ENCODE measurements at regions not wholly inside any gene's neighbourhood (a gene's known extent, or its start where the extent isn't known, plus 50 kb on each side); places are given as distances from the start of the nearest gene placed in this dataset.

- TF ChIP-seq, protein P1, sequence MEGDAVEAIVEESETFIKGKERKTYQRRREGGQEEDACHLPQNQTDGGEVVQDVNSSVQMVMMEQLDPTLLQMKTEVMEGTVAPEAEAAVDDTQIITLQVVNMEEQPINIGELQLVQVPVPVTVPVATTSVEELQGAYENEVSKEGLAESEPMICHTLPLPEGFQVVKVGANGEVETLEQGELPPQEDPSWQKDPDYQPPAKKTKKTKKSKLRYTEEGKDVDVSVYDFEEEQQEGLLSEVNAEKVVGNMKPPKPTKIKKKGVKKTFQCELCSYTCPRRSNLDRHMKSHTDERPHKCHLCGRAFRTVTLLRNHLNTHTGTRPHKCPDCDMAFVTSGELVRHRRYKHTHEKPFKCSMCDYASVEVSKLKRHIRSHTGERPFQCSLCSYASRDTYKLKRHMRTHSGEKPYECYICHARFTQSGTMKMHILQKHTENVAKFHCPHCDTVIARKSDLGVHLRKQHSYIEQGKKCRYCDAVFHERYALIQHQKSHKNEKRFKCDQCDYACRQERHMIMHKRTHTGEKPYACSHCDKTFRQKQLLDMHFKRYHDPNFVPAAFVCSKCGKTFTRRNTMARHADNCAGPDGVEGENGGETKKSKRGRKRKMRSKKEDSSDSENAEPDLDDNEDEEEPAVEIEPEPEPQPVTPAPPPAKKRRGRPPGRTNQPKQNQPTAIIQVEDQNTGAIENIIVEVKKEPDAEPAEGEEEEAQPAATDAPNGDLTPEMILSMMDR (conservative IDR thresholded peaks at IDR 0.05): no peak
- no peak for TF ChIP-seq EZH2 (IDR thresholded peaks at IDR 0.05; ENCODE audit: low read depth)
These were observed 65.8 kb downstream of the SPCS3 start for GRCh38 chr4:176385601-176386000.
